Thoracic aorta (tissue), 2 donors: ENCODE measurements at regions not wholly inside any gene's neighbourhood (a gene's known extent, or its start where the extent isn't known, plus 50 kb on each side); places are given as distances from the start of the nearest gene placed in this dataset.

Experiments used
- ATAC-seq: fragments of 150-250 bp; one replicate; pipeline ENCODE4 v1.8.0; 2017; ENCODE audit warnings: low read depth; ENCODE audit not compliant: insufficient number of reproducible peaks, low FRiP score
- DNase-seq: peaks from one replicate; pipeline ENCODE4 v3.0.0-alpha.2; 2020; ENCODE audit warnings: low spot score
- H3K27ac ChIP-seq, 2 donors: fragments of 200-600 bp; sonication (generic); 1 replicate in 1 of 2; 2 replicates in 1 of 2; pipeline ENCODE4 v1.5.1; 2016; ENCODE audit warnings: mild to moderate bottlenecking in 2 of 2, moderate library complexity in 2 of 2
- H3K27me3 ChIP-seq: fragments of 200-600 bp; sonication (generic); replicated peaks from 2 replicates; pipeline ENCODE4 v1.6.0; 2016; ENCODE audit warnings: mild to moderate bottlenecking; ENCODE audit not compliant: insufficient read depth
- H3K36me3 ChIP-seq: fragments of 200-600 bp; sonication (generic); one replicate; pipeline ENCODE4 v1.5.1; 2016
- H3K4me1 ChIP-seq, 2 donors: fragments of 200-600 bp; sonication (generic); 1 replicate in 1 of 2; 2 replicates in 1 of 2; pipeline versions ENCODE4 v1.5.1 to v1.6.0; 2016; ENCODE audit warnings: low read depth in 2 of 2, mild to moderate bottlenecking in 1 of 2; ENCODE audit not compliant: control insufficient read depth in 1 of 2
- H3K4me3 ChIP-seq: fragments of 200-600 bp; sonication (generic); 2 replicates; pipeline ENCODE4 v1.5.1; 2016; ENCODE audit warnings: mild to moderate bottlenecking
- H3K9me3 ChIP-seq: fragments of 200-600 bp; sonication (generic); 2 replicates; pipeline ENCODE4 v1.5.1; 2016
- TF ChIP-seq, protein P1 (sequence below): fragments of 200-600 bp; sonication (generic); IDR thresholded peaks from one replicate; pipeline ENCODE4 v1.5.1; 2019; ENCODE audit warnings: antibody characterized with exemption

DNA sequence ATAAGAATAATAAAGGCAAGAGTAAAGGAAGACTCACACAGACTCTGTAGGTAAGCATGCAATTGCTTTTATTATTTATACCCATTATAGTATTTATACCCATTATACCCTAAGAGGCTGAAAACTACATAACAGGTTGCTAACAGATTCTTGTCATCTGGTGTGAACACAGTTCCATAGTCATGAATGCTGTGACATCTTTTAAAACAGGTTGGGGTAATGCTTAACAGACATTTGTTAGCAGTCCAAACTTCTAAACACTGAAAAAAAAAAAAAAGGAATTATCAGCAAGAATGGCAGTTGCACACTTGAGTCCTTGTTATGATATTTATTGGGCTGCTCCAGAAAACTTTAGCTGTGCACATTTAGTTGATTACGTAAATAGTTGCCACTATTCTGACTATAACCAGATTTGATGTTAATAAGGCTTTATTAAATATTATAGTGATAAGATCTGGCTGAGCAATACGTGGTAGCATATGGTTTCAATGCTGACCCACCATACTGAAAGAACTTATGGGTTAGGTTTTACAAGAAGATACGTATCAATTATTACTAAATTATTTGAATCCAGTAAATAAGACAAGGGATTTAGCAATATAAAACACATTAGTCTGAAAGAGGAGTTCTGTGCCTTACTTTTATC, 888.8 kb downstream of the LRRTM4 start:
- H3K4me1 ChIP-seq = no peaks in the 10 kb centered on the region
- H3K36me3 ChIP-seq = no peaks in the 10 kb centered on the region
- H3K27me3 ChIP-seq = no peaks in the 10 kb centered on the region
- no peak overlapping the region for H3K4me3 ChIP-seq
- no peak overlapping the region for H3K27ac ChIP-seq
- TF ChIP-seq, protein P1, sequence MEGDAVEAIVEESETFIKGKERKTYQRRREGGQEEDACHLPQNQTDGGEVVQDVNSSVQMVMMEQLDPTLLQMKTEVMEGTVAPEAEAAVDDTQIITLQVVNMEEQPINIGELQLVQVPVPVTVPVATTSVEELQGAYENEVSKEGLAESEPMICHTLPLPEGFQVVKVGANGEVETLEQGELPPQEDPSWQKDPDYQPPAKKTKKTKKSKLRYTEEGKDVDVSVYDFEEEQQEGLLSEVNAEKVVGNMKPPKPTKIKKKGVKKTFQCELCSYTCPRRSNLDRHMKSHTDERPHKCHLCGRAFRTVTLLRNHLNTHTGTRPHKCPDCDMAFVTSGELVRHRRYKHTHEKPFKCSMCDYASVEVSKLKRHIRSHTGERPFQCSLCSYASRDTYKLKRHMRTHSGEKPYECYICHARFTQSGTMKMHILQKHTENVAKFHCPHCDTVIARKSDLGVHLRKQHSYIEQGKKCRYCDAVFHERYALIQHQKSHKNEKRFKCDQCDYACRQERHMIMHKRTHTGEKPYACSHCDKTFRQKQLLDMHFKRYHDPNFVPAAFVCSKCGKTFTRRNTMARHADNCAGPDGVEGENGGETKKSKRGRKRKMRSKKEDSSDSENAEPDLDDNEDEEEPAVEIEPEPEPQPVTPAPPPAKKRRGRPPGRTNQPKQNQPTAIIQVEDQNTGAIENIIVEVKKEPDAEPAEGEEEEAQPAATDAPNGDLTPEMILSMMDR = no peak
- ATAC-seq = no peak
- H3K9me3 ChIP-seq = no peaks in the 10 kb centered on the region
- DNase-seq = no peak

DNA sequence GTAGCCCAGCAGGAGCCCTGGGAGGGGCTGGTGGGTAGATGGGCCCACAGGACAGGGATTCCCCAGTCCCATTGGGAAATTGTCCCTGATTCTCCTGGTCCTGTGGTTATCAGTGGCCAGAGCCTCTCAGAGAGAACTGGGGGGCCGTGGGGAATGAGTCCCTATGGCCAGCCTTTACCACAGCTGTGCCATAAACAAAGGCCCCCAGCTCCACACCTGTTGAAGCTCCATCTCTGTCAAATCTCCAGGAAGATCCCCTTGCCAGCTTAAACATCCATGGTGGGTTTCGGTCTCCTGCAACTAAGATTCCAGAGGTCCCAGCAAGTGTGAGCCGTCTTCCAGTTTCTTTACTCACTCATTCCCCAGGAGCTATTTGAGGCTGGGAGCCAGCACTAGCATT, 897.1 kb downstream of the LRRTM4 start:
- Histone ChIP-seq H3K27ac (no peak overlapping the region), H3K9me3 (no peaks in the 10 kb centered on the region), H3K4me1 (no peaks in the 10 kb centered on the region), H3K4me3 (no peak overlapping the region), H3K36me3 (no peaks in the 10 kb centered on the region), H3K27me3 (no peaks in the 10 kb centered on the region)
- DNase-seq (no peak), ATAC-seq (no peak)
- TF ChIP-seq, protein P1 = no peak

DNA sequence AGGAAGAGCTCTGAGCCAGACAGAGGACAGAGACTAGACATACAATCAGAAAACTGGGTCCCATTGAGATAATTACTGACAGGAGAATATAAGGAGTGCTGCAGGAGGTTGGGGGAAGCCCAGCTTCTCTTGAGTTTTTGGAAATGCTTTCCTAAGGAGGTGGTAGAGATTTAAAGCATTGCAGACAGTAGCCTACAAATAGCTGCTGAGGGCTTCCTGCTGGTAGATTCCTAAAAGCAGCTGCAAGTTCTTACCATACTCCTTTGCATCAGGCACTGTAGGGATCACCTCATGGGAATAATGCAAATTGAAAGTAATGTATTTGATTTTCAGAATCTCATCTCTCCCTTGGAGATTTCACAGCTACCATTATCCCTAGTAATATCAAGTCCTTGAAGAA, 902.6 kb upstream of the GCFC2 start:
- H3K36me3 ChIP-seq = no peaks in the 10 kb centered on the region
- ATAC-seq (no peak), DNase-seq (no peak)
- no peaks in the 10 kb centered on the region for H3K9me3 ChIP-seq
- no peaks in the 10 kb centered on the region for H3K27me3 ChIP-seq
- H3K27ac ChIP-seq = no peak overlapping the region
- no peaks in the 10 kb centered on the region for H3K4me1 ChIP-seq
- H3K4me3 ChIP-seq = no peak overlapping the region
- TF ChIP-seq, protein P1 = no peak

DNA sequence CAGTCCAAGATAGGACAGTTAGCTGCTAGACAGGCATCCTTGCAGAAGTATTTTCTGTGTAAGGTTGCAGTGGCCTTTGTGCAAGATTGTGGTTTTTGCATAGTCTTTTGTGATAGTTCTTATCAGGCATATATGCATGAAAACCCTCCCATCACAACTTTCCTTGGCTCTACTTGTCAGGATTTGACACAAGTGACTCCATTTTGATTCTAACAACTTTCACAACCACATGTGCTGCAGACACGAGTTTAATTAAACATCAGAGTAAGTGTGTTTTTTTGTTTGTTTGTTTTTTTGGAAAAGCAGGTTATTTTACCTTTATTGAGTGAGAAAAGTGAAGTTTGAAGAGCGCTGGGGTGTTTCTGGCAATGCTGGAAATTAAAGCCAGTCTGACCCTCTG, 902.0 kb upstream of the GCFC2 start:
- Histone ChIP-seq H3K4me3 (no peak overlapping the region), H3K4me1 (no peaks in the 10 kb centered on the region), H3K27me3 (no peaks in the 10 kb centered on the region), H3K27ac (no peak overlapping the region), H3K36me3 (no peaks in the 10 kb centered on the region), H3K9me3 (no peaks in the 10 kb centered on the region)
- TF ChIP-seq, protein P1 = no peak
- no peak for DNase-seq
- ATAC-seq = no peak

DNA sequence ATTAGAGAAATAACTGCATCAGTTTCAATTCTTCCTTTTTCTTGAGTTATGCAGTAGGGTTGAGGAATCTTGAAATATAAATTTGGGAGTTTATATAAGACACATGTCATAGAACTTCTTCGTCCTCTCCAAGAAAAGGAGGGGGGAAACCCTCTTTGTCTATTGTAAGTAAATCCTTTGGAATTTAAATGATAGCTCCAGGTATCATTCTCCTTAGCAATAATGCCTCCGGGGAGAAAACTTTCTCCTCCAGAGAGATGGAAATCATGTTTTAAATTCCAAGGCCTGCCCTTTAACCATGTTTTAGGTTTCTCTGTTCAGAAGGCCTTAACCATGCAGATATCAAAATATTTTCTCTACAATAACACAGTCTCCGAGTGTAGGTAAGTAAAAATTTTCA, 899.7 kb upstream of the GCFC2 start:
- H3K27me3 ChIP-seq = no peaks in the 10 kb centered on the region
- TF ChIP-seq, protein P1 = no peak
- no peak for ATAC-seq

More for the DNA sequence above, 899.7 kb upstream of the GCFC2 start:
- H3K9me3 ChIP-seq = no peaks in the 10 kb centered on the region
- H3K4me1 ChIP-seq = no peaks in the 10 kb centered on the region
- no peak overlapping the region for H3K27ac ChIP-seq
- no peak for DNase-seq
- H3K4me3 ChIP-seq = no peak overlapping the region
- H3K36me3 ChIP-seq = no peaks in the 10 kb centered on the region
